Kidney (tissue), 13 donors: ENCODE measurements at regions not wholly inside any gene's neighbourhood (a gene's known extent, or its start where the extent isn't known, plus 50 kb on each side); places are given as distances from the start of the nearest gene placed in this dataset.

Experiments
- DNase-seq, 5 donors: peaks; one replicate each; pipeline ENCODE4 v3.0.0-alpha.2; 2013 to 2020
- FAIRE-seq: peaks from 2 replicates; lab custom pipeline; 2012; peaks lifted over from hg19 to GRCh38; lab: Jason Lieb, UNC
- H3K27ac ChIP-seq, 2 donors: one replicate each; pipeline ENCODE4 v1.7.0; 2013; ENCODE audit warnings: low read depth in 2 of 2, low read length in 2 of 2, inconsistent platforms in 1 of 2
- H3K27me3 ChIP-seq: one replicate; pipeline ENCODE4 v1.7.1; 2013; ENCODE audit warnings: low read length, inconsistent platforms; ENCODE audit not compliant: control insufficient read depth, insufficient read depth
- H3K36me3 ChIP-seq, 3 donors: one replicate each; pipeline versions ENCODE4 v1.7.0 to v1.7.1; 2013; ENCODE audit warnings: low read length in 3 of 3, control low read depth in 1 of 3, inconsistent platforms in 1 of 3; ENCODE audit not compliant: insufficient read depth in 3 of 3, control insufficient read depth in 2 of 3
- H3K4me1 ChIP-seq, 3 donors: one replicate each; pipeline versions ENCODE4 v1.7.0 to v1.7.1; 2013; ENCODE audit warnings: low read length in 3 of 3, inconsistent platforms in 1 of 3, low read depth in 1 of 3; ENCODE audit not compliant: control insufficient read depth in 2 of 3, insufficient read depth in 2 of 3
- H3K4me3 ChIP-seq, 3 donors: one replicate each; pipeline versions ENCODE4 v1.7.0 to v1.8.1; 2013; ENCODE audit warnings: low read length in 3 of 3, control low read depth in 1 of 3, inconsistent platforms in 1 of 3
- H3K9ac ChIP-seq, 3 donors: one replicate each; pipeline versions ENCODE4 v1.7.0 to v1.7.1; 2013; ENCODE audit warnings: low read length in 3 of 3, control low read depth in 1 of 3, inconsistent platforms in 1 of 3
- H3K9me3 ChIP-seq, 3 donors: one replicate each; pipeline versions ENCODE4 v1.7.0 to v1.7.1; 2013; ENCODE audit warnings: low read length in 3 of 3, control low read depth in 1 of 3, inconsistent platforms in 1 of 3; ENCODE audit not compliant: control insufficient read depth in 2 of 3, insufficient read depth in 1 of 3
- intact Hi-C: fragments of 100-400 bp; cut with DNase I; formaldehyde crosslinking; loops from one replicate; pipeline ENCODE4 v1.11.1; 2022
- TF ChIP-seq, protein P1 (sequence below): IDR thresholded peaks from 3 replicates; pipeline ENCODE4 v1.5.1; 2012; ENCODE audit warnings: mild to moderate bottlenecking, moderate library complexity, borderline replicate concordance; ENCODE audit not compliant: insufficient read depth; ENCODE audit errors: extremely low read depth
- donor health status: control.
- donor health status: control.
- donor health status: control.
- donor health status: control.
- donor health status: control.
- donor health status: DM: yes; HTN: yes; CAD: no.
- donor health status: Normal renal cell carcinoma (clear cell type).

DNA sequence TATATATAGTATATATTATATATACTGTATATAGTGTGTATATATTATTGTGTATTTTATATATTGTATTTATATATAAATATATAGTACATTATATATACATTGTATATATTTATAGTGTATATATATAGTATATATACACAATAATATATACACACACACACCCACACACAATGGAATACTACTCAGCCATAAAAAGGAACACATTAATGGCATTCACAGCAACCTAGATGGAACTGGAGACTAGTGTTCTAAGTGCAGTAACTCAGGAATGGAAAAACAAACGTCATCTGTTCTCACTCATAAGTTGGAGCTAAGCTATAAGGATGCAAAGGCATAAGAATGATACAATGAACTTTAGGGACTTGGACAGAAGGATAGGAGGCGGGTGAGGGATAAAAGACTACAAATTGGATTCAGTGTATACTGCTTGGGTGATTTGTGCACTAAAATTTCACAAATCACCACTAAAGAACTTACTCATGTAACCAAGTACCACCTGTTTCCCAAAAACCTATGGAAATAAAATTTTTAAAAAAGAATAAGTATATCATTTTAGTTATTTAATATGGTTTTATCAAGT lies 201.9 kb upstream of the CDH11 start:
- DNase-seq (no peak), FAIRE-seq (no peak)
- TF ChIP-seq, protein P1, sequence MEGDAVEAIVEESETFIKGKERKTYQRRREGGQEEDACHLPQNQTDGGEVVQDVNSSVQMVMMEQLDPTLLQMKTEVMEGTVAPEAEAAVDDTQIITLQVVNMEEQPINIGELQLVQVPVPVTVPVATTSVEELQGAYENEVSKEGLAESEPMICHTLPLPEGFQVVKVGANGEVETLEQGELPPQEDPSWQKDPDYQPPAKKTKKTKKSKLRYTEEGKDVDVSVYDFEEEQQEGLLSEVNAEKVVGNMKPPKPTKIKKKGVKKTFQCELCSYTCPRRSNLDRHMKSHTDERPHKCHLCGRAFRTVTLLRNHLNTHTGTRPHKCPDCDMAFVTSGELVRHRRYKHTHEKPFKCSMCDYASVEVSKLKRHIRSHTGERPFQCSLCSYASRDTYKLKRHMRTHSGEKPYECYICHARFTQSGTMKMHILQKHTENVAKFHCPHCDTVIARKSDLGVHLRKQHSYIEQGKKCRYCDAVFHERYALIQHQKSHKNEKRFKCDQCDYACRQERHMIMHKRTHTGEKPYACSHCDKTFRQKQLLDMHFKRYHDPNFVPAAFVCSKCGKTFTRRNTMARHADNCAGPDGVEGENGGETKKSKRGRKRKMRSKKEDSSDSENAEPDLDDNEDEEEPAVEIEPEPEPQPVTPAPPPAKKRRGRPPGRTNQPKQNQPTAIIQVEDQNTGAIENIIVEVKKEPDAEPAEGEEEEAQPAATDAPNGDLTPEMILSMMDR: no peak
- H3K4me3 ChIP-seq: no peak overlapping the region
- H3K9me3 ChIP-seq: no peaks in the 10 kb centered on the region
- H3K27ac ChIP-seq: no peak overlapping the region
- no peak overlapping the region for H3K9ac ChIP-seq
- intact Hi-C loops: no loop called here
- no peaks in the 10 kb centered on the region for H3K27me3 ChIP-seq
- no peaks in the 10 kb centered on the region for H3K4me1 ChIP-seq
- no peaks in the 10 kb centered on the region for H3K36me3 ChIP-seq

DNA sequence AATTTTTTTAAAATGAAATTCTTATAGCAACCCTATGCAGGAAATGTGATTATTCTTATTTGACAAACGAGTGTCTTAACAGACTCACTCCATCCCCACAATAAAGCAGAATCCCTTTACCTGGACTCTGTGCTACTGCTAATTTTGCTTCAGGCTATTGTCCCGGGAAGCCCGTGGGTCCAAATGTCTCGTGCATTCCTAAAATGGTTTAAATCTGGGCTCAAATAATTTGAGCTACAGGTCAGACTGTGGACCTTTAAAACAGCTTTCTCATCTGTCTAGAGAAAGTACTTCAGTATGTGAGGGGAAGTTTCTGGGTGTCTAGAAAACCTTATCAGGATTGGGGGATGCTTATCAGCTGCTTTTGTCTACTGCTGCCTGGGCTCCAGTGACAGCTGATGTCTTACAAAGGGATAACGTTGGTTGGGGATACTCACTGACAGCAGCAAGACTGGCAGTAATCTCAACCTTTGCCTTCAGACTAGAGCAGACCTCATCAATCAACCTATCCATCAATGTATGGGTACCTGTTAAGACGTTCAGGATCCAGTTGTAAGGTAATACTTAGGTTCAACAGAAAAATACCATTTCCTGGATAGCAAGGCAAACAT lies 197.9 kb upstream of the CDH11 start:
- Histone ChIP-seq H3K27ac (no peak overlapping the region), H3K36me3 (no peaks in the 10 kb centered on the region), H3K4me1 (no peaks in the 10 kb centered on the region), H3K27me3 (no peaks in the 10 kb centered on the region), H3K9ac (no peak overlapping the region), H3K4me3 (no peak overlapping the region), H3K9me3 (no peaks in the 10 kb centered on the region)
- no peak for FAIRE-seq
- DNase-seq: no peak
- TF ChIP-seq, protein P1: no peak
- intact Hi-C loops: no loop called here

DNA sequence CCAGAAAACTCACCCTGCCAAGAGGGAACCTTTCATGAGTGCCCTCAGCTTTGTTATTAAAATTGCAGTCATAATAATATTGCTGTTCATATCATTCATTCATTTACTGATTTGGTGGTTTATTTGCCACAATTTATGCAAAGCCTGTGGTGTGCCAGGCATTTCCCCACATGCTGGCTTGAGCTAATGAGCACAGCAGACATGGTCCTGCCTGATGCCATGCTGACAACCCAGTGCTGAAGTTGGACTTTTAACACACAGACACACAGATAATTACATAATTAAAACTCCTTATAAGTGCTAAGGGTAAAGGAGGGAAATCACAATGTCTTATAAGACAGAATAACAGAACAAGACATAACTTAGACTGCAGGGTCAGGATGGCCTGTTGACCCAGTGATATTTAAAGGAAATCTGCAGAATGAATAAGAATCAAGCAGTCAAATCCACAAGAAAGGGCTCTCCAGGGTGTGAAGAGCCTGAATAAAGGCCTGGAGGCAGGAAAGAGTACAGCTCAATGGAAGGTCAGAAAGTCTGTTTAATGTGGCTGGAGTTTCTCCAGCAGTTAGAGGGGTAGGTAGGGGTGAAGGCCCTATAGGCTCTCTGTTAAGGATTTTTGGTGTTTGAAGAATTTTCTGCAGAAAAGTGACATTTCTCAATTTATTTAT lies 196.9 kb upstream of the CDH11 start:
- no peaks in the 10 kb centered on the region for H3K27me3 ChIP-seq
- TF ChIP-seq, protein P1: no peak
- FAIRE-seq (no peak), DNase-seq (no peak)
- H3K9ac ChIP-seq: no peak overlapping the region
- H3K27ac ChIP-seq: no peak overlapping the region
- no peaks in the 10 kb centered on the region for H3K9me3 ChIP-seq
- H3K36me3 ChIP-seq: no peaks in the 10 kb centered on the region
- H3K4me3 ChIP-seq: no peak overlapping the region
- no peaks in the 10 kb centered on the region for H3K4me1 ChIP-seq
- intact Hi-C loops: no loop called here
